ENCODE measurements at regions not wholly inside any gene's neighbourhood (a gene's known extent, or its start where the extent isn't known, plus 50 kb on each side); places are given as distances from the start of the nearest gene placed in this dataset.
"Not testable (repeated sequence)": the region's sequence is repeated elsewhere in the genome, so short reads cannot be mapped to it uniquely, and the experiment has no call there.

DNA sequence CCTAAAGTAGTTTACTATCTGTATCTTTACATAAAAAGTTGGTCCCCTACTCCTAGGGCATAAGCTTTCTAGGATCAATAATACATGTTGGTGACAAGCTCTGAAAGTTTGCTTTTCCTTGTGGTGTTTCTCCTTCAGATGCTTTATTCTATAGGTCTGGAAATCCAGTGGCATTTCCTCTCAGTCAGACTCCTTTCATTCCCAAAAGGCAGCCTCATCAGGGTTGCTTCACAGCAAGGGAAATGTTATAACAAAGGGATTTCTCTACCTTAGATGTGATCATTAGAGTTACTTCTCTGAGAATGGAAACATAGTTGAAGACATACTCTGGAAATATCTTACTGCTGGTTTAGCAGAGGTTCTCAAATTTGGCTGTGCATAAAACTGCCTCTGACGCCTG lies 1072.4 kb upstream of the ZEB2 start:
- DNase-seq: no peak

DNA sequence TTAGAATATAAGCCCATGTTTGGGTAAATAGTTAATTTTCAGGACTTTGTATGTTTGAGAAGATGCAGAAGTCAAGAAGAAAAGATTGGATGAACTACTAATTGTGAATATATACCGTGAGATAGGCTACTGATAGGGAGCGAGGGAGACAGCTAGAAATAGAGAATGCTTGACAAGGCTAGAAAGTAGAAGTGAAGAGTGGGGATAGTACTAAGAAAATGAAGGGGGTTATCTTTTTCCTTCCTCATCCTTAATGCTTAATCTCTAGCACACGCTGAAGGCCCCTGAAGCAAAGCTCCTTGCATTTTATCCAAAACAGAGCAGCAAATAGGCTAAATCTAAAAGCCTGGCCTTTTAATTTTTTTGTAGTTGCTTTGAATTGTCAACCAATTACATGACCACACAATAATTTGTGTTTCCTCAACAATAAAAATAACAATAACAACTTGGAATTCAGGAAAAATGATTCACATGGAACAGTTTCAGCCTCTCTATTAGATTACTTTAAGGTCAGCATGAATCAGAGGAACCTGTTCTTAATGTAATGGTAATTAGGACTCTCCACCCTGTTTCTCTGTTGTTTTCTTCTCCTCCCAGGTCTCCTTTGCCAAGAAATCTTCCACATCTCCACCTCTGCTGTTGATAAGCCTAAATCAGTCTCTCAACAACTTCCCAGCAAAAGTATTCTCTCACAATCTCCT lies 1071.3 kb upstream of the ZEB2 start:
- DNase-seq: no peak

DNA sequence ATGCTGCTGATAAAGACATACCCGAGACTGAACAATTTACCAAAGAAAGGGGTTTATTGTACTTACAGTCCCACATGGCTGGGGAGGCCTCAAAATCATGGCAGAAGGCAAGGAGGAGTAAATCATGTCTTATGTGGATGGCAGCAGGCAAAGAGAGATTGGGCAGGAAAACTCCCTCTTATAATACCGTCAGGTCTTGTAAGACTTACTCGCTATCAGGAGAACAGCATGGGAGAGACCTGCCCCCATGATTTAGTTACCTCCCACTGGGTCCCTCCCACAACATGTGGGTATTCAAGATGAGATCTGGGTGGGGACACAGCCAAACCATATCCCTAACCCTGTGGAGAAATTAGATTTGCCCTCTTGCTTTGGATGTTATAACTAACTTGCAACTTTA lies 1068.0 kb upstream of the ZEB2 start:
- no peak for DNase-seq

DNA sequence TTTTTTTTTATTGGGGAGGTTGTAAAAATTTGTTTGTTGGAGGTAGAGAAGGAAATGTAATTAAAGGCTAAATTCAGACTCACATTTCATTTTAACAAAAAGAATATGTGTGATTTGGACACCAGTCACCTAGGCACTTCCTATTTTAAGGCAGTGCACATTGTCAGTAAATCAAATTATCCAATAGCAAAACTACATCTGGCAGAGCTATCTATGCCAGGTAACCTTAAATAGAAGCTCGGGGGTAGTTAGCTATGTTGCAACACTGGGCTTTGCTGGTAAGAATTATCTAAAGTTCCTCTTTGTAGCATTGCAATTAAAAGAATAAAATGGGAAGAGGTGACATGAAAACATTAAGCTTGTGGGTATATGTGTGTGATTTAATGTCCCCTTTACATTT lies 1064.4 kb upstream of the ZEB2 start:
- DNase-seq: no peak

DNA sequence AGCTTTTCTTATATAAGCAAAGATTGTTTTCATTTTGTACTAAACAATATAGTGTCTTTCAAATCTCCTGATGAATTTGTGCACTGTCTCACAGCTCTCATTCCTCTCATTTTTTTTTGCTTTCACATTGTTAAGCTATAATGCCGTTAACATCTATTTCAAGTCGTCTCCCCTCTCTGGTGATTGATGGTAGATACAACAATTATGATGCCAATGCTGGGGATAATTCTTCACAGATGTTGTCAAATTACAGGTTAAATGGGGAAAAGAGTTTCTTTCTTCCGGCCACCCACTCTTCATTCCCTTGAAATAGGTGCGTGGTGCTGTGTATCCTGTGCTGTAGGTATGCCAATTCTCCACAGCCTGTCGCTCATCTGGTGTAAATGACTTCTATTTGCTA lies 1053.7 kb upstream of the ZEB2 start:
- no peak for DNase-seq

DNA sequence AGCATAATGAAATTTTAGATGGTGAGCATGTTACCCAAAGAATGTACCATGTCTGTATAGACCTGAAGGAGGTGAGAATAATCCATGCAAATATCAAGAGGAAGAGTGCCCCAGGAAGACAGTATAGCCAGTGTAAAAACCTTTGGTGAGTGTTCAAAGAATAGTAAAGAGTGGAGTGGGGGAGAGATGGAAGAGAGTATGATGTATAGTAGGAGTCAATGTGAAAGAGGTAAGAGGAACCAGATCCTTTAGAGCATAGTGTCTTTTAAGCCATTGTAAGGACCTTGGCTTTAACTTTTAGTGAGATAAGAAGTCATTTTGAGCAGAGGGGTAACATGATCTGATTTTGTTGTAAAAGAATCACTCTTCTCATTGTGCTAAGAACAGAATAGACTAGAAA lies 1052.3 kb upstream of the ZEB2 start:
- no peak for DNase-seq

DNA sequence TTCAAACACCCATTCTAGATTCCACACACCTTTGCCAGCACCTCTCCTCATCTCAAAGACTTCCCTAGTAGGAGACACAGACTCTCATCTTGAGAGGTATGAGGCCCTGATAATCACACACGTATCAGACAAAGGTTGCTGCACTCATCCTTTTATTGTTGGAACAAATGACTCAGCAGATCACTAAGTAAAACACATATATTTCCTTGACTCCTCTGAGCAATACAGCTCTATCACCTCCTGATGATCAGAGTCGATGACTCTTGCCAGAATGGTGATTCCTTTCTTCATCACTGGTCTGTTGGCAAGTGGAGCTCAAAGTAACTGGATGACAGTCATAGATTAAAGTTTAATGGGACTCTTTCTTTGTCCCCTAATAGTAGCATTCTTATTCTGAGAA lies 1049.2 kb upstream of the ZEB2 start:
- no peak for DNase-seq

DNA sequence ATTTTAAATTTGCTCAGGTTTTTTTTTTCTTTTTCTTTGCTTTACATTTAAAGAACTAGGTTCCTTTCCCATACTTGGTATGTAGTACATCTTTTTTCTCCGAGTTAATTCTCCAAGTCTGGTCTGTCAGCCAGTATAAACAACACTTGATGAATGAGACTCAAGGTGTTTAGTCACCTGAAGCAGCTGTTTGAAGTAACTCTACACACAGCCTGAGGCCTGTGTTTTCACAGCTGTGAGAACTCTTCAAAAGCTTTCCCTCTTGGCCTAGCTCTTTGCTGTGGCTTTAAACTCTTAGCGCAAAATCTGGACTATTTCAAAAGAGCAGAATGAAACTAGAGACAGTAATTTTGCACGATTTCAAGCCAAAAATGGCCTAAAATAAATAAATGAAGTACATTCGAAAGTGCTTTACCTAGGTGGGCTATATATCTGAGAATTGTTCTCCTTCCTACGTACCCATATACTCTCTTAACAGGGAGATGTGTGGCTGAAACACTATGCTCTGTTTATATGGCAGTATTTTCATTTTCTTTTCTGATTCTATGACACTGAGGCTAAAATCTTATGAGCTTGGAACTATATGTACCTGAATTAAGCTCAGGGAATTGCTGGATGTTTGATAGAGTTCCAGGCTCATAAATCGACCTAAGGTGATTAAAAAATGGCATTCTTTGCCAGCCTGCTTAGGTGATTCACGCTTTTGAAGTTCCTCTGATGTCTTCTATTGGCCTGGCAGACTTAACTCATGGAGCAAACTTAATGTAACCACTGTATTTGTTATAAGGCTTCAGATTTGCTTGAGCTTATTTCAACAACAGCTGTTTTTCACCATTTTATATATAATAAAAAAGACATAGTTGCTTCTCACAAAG lies 1044.1 kb upstream of the ZEB2 start:
- DNase-seq: peak; percentile 21

DNA sequence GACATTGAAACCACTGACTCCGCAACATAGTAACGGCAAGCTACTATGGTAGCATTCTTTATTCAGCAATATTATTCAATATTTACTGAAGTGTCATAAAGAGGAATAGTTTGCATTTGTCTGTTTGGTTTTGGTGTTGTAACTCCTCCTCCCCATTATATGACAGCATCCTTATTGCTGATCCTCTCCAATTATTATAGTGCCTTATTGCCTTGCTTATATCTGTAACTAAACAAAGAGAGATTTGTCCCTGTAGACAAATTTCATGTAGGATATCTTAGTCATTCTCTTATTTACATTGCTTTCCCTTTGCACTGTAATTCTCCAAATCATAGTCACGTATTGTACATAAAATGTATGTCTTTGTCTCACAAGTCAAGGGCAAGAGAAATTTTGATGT lies 1041.2 kb upstream of the ZEB2 start:
- no peak for DNase-seq

DNA sequence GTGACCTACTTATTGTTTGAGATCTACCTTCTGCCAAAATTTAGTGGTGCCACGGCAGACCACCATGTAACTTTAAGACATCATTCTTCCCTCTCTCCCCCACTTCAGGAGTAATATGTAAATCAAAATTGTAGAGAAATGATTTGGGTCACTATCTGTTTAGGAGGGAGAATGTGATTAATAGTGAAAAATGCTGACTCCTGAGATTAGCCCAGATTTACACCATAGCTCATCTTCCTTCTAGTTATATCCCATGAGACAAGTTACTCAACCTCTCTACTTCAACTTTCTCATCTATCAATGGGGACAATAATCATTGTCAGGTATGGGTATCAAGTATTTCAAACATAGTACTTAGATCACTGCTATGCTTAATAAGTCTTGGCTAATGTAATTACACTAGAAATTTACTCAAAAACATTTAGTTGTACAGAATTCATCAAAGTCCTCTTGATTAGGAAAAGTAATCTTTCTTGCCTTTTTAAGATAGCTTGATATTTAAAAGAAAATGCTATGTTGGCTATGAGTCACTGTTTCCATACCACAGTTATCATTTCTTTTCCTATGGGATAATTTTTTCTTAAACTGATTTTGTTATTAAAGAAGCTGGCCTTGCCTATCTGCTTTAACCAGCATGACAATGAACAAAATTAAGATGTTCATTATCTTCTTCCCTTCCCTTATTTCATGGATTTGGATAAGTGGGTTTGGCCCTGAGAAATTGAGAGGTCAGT lies 1038.9 kb upstream of the ZEB2 start:
- DNase-seq: no peak

DNA sequence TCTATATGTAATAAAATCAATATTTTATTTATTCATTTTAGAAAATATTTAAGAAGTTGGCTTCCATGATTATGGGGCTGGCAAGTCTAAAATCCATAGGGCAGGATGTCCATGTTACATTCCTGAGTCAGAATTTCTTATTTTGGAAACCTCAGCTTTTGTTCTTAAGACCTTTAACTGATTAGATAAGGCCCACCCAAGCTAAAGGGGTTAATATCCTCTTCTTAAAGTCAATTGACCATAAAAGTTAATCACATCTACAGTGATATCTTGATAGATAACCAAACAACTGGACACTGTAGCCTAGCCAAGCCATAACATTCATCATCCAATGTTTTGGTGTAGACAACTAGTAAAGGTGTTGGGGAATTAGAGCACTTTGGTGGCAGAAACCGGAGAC lies 1035.4 kb upstream of the ZEB2 start:
- DNase-seq: no peak

DNA sequence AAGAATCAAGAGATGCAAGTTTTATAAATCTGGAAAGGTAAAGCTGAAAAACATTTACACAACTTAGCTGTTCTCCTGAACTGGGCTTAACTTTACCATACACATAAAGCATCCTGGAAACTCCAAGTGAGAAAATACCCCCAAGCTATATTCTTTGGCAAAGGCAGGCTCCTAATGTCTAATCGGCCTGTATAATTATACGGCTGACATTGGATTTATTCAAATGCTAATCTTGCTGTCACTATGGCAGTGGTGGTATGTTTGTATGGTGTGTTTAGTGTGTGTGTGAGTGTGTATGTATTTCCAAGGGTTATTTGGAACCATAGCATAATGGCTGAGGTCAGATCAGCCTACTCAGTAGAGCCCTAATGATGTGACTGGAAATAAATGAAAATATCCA lies 1031.8 kb upstream of the ZEB2 start:
- DNase-seq: peak; percentile 21

DNA sequence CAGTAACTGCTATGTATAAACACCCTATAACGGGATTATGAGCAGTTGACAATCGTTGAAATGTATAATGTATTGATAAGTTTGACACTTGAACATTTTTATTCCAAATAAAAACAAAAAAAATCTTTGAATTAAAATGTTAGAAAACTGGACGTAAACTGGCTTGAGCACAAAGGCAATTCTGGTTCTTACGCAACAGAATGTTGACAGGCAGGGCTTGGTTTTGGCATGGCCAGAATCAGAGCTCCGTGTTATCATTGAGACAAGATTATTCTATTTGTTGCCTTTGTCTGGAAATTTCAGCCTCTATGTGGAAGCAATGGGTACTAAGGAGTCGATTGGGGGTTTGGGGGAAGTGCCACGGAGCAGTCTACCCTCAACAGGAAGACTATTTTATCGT lies 1028.6 kb upstream of the ZEB2 start:
- no peak for DNase-seq

DNA sequence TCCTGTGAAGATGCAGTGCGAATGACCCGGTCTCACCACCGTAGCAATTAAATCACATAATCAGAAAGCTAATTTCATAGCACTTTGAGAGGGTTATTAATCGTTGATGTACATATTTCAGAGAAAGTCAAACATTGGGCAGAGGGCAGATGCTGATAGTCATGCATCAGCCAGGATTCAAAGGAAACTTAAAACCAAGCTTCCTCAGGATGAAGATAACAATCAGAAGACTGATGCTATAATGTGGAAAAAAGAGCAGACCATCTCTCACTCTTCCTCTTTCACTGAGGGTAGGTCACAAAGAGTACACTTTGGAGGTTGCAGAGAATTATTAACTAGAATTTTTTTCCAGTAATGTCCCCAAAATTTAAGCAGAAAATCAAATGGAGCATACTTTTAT lies 1027.7 kb upstream of the ZEB2 start:
- DNase-seq: no peak

DNA sequence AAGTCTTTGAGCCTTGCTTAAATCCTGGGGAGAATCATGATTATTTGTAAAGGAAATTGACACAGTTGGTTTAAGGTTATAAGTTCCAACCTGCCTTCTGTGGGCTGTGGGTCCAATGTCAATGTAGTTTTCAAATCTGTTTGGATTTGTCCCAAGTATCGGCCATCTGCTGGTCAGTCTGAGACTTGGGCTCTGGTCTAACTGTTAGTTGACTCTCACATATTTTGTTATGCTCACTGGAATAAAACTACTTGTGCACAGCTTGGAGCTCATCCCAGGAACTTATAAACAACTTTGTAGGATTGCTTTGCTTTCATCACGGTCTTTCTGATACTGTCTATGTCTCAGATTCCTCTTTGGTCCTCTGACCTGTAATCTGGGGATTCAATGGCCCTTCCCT lies 1026.2 kb upstream of the ZEB2 start:
- no peak for DNase-seq

DNA sequence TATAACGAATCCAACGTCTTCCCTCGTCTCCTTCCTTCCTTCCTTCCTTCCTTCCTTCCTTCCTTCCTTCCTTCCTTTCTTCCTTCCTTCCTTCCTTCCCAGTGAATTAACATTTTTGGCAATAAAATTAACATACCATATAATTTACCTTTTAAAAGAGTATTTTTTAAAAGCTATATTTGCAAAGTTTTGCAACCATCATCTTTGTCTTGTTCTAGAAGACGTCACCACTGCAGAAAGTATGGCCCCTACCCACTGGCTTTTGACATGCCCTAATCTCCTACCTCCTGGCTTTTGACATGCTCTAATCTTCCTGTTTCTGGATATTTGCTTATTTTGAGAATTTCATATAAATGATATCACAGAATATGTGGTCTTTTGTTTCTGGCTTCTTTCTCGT lies 1023.9 kb upstream of the ZEB2 start:
- DNase-seq: no peak

DNA sequence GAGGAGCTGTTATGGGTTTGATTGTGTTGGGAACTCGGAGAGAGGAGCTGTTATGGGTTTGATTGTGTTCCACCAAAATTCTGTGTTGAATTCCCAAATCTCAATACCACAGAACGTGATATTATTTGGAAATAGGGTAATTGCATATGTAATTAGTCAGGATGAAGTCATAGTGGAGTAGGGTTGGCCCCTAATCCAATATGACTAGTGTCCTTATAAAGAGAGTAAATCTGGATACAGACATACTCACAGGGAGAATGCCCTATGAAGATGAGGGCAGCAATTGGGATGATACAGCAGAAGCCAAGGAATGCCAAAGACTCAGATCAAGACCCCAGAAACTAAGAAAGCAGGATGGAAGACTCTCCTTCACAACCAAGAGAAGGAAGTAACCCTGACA lies 1023.2 kb upstream of the ZEB2 start:
- DNase-seq: no peak

DNA sequence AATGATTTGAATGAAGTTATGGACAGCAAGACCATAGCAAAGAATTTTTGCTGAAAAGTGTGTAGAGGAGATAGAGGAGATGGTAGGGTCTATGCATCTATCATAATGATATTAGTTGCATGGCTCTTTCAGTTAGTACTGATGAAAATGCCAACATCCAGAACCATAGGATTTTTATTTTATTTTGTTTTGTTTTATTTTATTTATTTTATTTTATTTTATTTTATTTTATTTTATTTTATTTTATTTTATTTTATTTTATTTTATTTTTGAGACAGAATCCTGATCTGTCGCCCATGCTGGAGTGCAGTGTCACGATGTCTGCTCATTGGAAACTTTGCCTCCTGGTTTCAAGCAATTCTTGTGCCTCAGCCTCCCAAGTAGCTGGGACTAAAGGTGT lies 1021.1 kb upstream of the ZEB2 start:
- DNase-seq: no peak

DNA sequence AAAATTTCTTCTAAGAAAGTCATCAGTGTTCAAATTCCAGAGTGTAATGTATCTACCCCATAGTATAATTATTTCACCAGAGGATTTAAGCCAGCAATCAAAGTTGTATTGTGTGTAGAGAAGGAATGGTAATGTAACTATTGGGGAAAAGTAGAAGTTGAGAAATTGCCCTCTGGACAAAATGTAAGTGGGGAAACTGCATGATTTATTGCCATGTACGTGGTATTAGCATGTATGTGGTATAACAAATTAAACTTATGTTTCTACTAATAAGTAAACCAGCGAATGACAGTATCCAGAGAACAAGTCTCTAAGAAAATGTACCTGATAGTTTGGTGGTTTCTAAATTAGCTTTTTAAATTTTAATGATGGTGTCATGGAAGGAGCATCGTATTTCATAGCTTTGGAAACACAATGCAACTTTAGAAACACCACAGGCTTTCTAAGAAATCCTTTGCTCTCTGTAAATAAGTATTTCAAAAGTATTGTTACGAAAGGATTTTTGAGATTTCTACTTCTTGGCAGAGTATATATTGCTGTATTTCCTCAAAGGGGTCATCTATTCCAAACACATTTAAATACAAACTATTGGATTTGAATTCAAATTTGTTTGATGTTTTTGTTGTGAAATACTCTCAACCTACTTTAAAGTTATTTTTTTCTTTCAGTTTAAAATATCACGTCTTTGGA lies 1018.9 kb upstream of the ZEB2 start:
- no peak for DNase-seq

DNA sequence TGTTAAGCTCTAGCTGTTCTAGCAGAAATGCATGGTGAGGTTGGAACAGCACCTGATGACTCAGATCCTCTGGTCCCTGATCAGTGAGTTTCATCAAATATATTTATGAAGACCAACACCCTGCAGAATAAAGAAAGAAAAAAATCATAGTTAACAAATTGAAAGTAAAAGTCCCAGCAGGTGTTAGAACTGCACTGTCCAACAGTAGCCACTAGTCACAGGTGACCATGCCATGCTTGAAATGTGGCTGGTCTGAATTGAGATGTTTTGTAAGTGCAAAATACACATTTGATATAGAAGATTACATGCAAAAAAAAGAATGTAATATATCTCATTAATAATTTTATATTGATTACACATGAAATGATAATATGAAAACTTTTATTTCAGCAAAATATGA lies 1010.7 kb upstream of the ZEB2 start:
- DNase-seq: no peak

DNA sequence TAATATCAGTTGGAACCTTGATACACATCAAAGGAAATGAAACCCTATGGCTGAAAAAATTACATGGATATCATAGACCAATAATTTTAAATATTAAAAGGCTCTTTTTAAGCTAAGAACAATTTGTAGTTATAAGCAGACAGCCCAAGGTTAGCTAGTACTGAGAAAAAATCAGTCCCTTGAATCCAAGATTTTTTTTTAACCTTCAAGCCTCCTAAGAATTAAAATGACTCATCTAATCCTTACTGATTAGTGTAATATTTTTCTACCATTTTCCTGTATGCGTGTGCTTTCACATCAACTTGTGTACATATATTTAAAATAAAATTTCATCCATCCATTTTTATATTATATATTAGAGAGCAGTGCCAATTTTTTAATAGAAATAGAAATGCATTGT lies 1004.9 kb upstream of the ZEB2 start:
- no peak for DNase-seq

DNA sequence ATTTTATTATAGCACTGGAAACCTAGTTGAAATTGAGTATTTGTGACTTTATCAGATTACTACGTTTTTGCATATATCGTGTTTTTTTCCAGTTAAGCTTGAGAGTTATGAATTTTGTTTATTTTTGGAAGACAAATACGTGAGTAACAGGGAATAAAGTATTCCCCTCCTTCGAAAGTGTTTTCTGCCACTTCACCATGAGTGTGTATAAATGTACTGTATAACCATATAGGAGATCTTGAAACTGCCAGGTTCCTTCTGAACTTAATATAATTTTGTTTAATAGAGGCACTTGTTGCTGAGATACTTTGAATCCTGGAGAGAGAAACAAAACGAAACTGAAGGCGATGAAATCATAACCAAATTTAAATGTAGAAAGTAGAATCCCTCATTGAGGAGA lies 1004.4 kb upstream of the ZEB2 start:
- no peak for DNase-seq

DNA sequence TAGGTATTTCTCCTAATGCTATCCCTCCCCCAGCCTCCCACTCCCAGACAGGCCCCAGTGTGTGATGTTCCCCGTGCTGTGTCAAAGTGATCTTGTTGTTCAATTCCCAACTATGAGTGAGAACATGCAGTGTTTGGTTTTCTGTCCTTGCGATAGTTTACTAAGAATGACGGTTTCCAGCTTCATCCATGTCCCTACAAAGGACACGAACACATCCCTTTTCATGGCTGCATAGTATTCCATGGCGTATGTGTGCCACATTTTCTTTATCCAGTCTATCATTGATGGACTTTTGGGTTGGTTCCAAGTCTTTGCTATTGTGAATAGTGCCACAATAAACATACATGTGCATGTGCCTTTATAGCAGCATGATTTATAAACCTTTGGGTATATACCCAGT lies 999.3 kb upstream of the ZEB2 start:
- not testable (repeated sequence) for DNase-seq
